ENCODE measurements at regions not wholly inside any gene's neighbourhood (a gene's known extent, or its start where the extent isn't known, plus 50 kb on each side); places are given as distances from the start of the nearest gene placed in this dataset.
"Not testable (repeated sequence)": the region's sequence is repeated elsewhere in the genome, so short reads cannot be mapped to it uniquely, and the experiment has no call there.

- DNase-seq, result no peak
Measured at GRCh38 chr10:44749151-44749550, 162.0 kb upstream of the TMEM72 start.

- DNase-seq, result no peak
Measured at GRCh38 chr10:44752451-44753441, 158.4 kb upstream of the TMEM72 start.

- not testable (repeated sequence) for DNase-seq
Measured at GRCh38 chr10:44754355-44754754, 156.8 kb upstream of the TMEM72 start.

GRCh38 chr10:44755481-44755880, 155.7 kb upstream of the TMEM72 start:
- DNase-seq, result no peak

- no peak for DNase-seq
Measured at GRCh38 chr10:44756216-44756615, 154.9 kb upstream of the TMEM72 start.

- no peak for DNase-seq
Measured at GRCh38 chr10:44757551-44758205, 153.5 kb upstream of the TMEM72 start.

- DNase-seq, result no peak
Measured at GRCh38 chr10:44759122-44759521, 152.0 kb upstream of the TMEM72 start.

GRCh38 chr10:44760513-44760912, 150.6 kb upstream of the TMEM72 start:
- DNase-seq, result no peak

- DNase-seq, result no peak
Measured at GRCh38 chr10:44761076-44761475, 150.1 kb upstream of the TMEM72 start.

GRCh38 chr10:44763331-44763730, 147.8 kb upstream of the TMEM72 start:
- no peak for DNase-seq

GRCh38 chr10:44765299-44765698, 145.8 kb upstream of the TMEM72 start:
- DNase-seq, result no peak

GRCh38 chr10:44766631-44767030, 144.5 kb upstream of the TMEM72 start:
- no peak for DNase-seq

GRCh38 chr10:44769450-44769849, 141.7 kb upstream of the TMEM72 start:
- no peak for DNase-seq

- peak; percentile 13 for DNase-seq
Measured at GRCh38 chr10:44771233-44771995, 139.7 kb upstream of the TMEM72 start.

GRCh38 chr10:44773565-44773964, 137.6 kb upstream of the TMEM72 start:
- DNase-seq, result no peak

- DNase-seq, result no peak
Measured at GRCh38 chr10:44774676-44775401, 136.3 kb upstream of the TMEM72 start.

GRCh38 chr10:44775402-44775741, 135.8 kb upstream of the TMEM72 start:
- DNase-seq, result no peak

- DNase-seq, result no peak
Measured at GRCh38 chr10:44776181-44776580, 135.0 kb upstream of the TMEM72 start.

GRCh38 chr10:44779511-44779910, 131.6 kb upstream of the TMEM72 start:
- DNase-seq, result no peak

GRCh38 chr10:44780426-44780825, 130.7 kb upstream of the TMEM72 start:
- no peak for DNase-seq

- DNase-seq, result no peak
Measured at GRCh38 chr10:44781131-44781530, 130.0 kb upstream of the TMEM72 start.

- DNase-seq, result no peak
Measured at GRCh38 chr10:44786286-44786850, 124.8 kb upstream of the TMEM72 start.
